C4-2B (cell line): ENCODE measurements at regions not wholly inside any gene's neighbourhood (a gene's known extent, or its start where the extent isn't known, plus 50 kb on each side); places are given as distances from the start of the nearest gene placed in this dataset.

Experiments
- H3K27ac ChIP-seq: fragments of 450-650 bp; 2 replicates; pipeline ENCODE4 v1.5.1; 2017
- ZFX ChIP-seq: fragments of 450-650 bp; IDR thresholded peaks from 2 replicates; pipeline ENCODE4 v1.6.1; 2017
- TF ChIP-seq, protein P1 (sequence below): fragments of 450-650 bp; conservative IDR thresholded peaks from 2 replicates; pipeline ENCODE4 v1.5.1; 2017; ENCODE audit warnings: mild to moderate bottlenecking

GRCh38 chr2:59706729-59707128 lies 846.7 kb downstream of the BCL11A start:
- H3K27ac ChIP-seq = no peak overlapping the region
- no peak for TF ChIP-seq ZFX
- TF ChIP-seq, protein P1, sequence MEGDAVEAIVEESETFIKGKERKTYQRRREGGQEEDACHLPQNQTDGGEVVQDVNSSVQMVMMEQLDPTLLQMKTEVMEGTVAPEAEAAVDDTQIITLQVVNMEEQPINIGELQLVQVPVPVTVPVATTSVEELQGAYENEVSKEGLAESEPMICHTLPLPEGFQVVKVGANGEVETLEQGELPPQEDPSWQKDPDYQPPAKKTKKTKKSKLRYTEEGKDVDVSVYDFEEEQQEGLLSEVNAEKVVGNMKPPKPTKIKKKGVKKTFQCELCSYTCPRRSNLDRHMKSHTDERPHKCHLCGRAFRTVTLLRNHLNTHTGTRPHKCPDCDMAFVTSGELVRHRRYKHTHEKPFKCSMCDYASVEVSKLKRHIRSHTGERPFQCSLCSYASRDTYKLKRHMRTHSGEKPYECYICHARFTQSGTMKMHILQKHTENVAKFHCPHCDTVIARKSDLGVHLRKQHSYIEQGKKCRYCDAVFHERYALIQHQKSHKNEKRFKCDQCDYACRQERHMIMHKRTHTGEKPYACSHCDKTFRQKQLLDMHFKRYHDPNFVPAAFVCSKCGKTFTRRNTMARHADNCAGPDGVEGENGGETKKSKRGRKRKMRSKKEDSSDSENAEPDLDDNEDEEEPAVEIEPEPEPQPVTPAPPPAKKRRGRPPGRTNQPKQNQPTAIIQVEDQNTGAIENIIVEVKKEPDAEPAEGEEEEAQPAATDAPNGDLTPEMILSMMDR = no peak

DNA sequence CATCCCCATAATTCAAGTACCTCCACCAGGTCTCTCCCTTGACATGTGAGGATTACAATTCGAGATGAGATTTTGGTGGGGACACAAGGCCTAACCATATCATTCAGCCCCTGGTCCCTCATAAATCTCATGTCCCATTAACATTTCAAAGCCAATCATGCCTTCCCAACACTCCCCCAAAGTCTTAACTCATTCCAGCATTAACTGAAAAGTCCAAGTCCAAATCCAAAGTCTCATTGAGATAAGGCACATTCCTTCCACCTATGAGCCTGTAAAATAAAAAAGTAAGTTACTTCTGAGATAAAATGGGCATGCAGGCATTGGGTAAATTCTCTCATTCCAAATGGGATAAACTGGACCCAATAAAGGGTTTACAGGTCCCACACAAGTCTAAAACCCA lies 849.7 kb downstream of the BCL11A start:
- TF ChIP-seq, protein P1 = no peak
- no peak for TF ChIP-seq ZFX
- no peak overlapping the region for H3K27ac ChIP-seq

- TF ChIP-seq, protein P1 = no peak
- no peak for TF ChIP-seq ZFX
- H3K27ac ChIP-seq = no peak overlapping the region
These were observed 851.4 kb downstream of the BCL11A start for GRCh38 chr2:59702026-59702425.

DNA sequence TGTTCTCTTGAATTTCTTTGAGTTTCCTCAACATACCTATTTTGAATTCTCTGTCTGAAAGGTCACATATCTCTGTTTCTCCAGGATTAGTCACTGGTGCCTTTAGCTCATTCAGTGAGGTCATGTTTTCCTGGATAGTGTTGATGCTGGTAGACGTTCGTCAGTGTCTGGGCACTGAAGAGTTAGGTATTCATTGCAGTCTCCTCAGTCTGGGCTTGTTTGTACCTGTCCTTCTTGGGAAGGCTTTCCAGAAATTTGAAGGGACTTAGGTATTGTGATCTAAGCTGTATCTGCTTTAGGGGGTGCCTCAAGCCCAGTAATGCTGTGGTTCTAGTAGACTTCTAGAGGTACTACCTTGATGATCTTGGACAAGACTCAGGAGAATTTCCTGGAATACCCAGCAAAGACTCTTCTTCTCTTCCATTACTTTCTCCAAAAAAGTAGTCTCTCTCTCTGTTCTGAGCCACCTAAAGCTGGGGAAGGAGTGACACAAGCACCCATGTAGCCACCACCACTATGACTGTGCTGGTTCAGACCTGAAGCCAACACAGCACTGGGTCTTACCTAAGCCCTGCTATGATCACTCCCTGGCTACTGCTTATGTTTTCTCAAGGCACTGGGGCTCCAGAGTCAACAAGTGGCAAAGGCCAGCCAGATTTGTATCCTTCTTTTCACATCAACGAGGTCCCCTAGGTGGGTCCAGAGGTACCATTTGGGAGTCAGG lies 852.0 kb downstream of the BCL11A start:
- TF ChIP-seq, protein P1 = no peak
- TF ChIP-seq ZFX = no peak
- no peak overlapping the region for H3K27ac ChIP-seq

GRCh38 chr2:59694176-59694575 lies 859.3 kb downstream of the BCL11A start:
- TF ChIP-seq, protein P1 = no peak

DNA sequence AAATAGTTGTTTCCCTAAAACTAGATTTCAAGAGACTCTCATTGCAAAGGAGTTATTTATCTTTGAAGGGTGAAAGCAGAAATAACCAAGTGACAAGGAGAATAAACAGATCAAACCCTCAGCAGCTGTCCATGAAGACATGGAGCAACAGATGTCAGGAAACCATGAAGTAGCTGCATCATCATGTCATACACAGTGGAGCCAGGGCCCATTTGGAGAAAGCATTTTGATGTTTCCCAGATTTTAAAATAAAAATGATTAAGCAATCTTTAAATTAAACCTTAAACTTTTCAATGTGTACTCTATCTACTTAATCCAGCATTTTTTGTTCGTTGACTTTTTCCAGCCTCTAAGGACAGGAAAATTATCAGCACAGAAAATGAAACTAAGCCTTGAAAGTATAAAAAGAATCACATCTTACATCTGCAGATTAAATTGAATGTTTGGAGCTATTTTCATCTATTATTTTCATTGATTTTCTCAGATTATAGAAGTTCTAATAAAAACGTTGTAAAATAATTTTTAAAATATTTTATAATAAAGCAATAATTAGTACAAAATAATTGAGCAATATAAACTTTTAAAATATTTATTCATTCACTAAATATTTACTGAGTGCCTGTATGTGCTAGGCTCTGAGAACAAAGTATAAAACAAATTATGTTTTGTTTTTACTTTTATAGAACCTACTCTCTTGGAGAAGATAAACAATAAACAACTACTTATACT lies 860.1 kb downstream of the BCL11A start:
- TF ChIP-seq ZFX = no peak
- TF ChIP-seq, protein P1 = no peak
- H3K27ac ChIP-seq = no peak overlapping the region

More at GRCh38 chr2:59694176-59694575, 859.3 kb downstream of the BCL11A start:
- H3K27ac ChIP-seq = no peak overlapping the region

GRCh38 chr2:59691518-59692190 lies 861.8 kb downstream of the BCL11A start:
- no peak overlapping the region for H3K27ac ChIP-seq
- TF ChIP-seq, protein P1 = no peak
- no peak for TF ChIP-seq ZFX
